Stimulated activated CD4-positive, alpha-beta T cell treated with anti-CD3 and anti-CD28 coated beads, Interleukin-2, amount 100 ng/mL, for 24 hours (primary cell): ENCODE measurements at regions not wholly inside any gene's neighbourhood (a gene's known extent, or its start where the extent isn't known, plus 50 kb on each side); places are given as distances from the start of the nearest gene placed in this dataset.

Source experiments
- DNase-seq, 2 donors: peaks; one replicate each; pipeline ENCODE4 v3.0.0-alpha.2; 2020

DNA sequence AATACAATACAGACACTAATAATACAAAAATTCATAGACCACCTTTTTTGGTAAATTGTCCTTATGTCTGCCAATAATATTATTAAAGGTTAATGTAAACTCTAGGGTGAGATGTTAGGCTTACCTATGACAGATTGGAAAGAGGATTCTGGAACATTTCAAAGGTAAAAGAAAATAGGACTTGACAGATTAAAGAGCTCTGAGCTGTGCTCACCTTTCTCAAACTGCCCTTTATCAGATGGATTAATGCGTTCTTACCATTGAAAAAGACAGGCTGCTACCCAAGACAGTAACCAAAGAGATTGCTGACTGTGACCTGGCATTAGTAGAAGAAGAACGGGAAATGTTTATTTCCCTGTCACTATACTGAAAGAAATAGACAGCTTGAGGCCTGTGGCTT is 156.1 kb upstream of the MRPS30 start:
- DNase-seq, result no peak

DNA sequence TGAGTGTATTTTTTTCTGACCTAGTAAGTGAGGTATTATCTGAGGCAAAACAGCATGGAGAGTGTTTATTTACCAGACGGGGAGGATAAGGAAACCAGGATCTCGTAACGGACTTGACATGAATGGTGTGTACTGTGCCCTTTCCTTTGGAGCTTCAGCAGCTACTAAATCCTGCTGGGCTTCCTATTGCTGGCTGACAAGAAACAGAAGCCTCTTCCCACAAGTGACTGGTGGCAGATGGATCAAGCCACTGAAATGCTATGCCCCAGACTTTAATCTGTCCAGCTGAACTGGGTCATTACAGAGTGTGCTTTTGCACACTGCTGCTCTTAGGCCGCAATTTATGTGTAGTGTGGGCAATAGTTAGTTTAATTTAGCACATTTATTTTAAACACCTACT is 162.7 kb upstream of the MRPS30 start:
- DNase-seq, result no peak

DNA sequence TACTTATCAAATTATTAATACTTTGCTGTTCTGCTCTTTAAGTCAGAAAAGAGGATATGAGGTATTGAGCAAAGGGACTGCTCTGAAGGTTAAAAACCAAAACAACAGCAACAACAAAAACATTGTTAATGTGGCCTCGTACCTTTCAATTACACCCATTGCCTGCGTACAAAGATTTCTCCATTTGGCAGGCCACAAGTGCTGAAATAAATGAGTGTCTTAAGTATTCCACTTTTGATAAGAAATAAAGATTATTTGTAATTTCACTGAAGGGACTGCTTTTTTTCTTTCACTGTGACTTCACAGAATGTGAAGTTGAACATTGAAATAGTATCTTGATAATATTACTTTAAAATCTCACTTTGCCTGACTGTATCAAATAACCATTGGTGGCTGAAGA is 163.2 kb upstream of the MRPS30 start:
- DNase-seq, result no peak

DNA sequence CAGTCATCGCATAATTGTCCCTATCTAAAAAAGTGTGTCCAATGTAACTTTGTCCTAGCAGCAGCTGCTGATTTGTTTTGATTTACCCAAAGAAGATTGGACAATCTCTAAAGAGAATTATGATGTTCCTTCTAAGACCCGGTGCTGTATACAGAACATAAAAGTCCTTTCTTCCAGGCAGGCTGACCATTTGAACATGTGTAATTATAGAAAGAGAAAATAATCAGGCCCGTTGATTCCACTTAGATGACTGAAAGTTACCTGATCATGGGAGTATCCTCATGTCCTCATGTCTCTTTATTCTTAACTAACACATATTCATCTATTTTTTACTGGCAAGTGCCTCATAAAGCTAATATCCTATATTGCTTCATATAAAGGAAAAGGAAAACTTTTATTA is 164.1 kb upstream of the MRPS30 start:
- no peak for DNase-seq

DNA sequence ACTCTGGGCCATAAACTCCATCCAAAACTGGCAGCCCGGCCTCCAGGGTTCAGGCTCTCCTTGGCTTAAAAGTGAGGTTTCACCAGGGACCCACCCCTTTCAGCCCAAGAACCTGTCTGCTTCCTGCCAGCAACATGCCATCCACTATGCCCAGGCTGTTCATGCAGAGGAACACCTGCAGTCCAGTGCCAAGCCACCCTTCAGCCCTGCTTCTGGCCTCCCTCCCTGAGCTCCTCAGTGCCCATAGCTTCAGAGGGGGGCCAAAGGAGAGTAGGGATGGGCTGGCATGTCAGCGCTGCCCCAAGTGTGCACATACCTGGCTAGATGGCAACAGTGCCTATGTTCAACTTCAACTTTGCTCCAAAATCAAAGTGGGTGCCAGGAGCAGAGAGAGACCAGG is 166.9 kb upstream of the MRPS30 start:
- no peak for DNase-seq

DNA sequence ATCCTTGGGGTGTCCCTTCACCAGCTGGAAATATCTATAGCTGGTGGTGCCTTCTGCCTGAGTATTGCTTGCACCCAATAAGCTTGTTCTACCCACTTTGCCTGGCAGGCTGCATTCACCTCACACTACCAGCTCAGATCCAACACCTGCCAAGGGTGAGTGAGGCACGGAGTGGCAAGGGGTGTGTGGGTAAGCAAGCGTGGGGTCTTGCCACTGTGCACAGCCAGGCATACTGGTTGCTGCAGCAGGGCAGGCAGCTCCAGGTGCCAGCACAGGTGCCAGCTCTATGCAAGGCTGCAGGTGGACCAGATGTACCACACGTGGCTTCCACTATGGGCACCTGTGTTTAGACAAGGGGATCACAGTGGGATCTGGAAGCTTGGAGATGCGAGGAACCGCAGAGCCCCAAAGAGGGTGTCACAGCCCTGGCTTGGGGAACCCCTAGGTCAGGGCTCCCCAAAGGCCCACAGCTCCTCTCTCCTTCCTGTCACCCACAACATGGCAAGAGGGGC is 167.7 kb upstream of the MRPS30 start:
- DNase-seq, result no peak

DNA sequence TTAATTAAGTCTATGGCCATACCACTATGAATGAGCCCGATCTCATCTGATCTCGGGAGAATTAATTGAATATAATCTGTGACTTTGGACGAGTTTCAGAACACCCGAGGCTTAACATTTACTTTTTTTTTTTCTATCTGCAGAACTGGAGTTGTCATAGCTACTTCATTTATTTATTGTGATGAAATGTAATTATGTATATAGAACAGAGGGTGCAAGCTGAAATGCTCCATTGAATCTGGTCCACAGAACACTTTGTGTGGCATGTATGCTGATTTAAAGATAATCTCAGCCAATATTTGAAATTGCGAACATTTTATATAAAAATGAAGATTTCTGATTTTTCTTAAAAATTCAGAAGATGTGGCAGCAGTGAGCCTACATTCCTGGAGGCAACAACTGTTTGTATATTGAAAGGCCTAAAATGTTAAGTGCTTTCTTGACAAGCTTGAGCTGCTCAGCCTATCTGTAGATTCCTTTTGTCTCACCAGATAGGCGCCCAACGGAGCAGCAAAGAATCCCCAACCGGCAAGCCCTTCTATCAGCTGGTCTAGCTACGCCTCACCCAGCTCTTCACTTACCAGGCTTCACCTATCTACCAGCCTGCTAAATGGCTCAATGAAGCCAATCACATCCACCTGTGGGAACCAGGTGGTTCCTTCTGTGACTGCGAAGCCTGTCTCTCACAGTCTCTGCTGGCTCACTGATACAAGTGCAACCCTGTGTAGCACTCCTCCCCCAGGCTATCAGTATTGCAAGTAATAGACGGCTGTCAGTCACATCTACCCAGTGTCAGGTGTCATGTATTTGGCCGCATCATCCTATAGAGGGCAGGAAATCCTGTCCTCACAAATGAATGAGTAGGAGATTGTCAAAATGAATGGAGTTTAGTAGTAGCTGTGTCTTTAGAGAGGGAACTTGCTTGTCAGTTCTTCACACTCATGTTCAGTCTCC is 170.6 kb upstream of the MRPS30 start:
- DNase-seq, result no peak

DNA sequence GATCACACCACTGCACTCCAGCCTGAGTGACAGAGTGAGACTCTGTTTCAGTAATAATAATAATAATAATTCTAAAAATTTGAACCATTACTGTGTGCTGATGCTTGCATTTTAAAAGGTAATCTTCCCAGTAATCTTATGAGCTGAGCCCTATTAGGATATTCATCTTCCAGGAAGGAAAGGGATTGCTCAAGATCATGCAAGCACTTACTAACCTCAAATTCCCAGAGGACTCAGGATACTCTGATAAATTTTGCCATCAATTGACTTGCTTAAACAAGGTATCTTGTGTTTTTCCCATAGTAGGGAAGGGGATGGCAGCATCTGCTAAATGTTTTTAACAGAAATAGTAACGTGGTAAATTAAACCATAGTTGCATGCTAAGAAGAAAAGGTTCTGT is 176.4 kb upstream of the MRPS30 start:
- DNase-seq, result no peak

DNA sequence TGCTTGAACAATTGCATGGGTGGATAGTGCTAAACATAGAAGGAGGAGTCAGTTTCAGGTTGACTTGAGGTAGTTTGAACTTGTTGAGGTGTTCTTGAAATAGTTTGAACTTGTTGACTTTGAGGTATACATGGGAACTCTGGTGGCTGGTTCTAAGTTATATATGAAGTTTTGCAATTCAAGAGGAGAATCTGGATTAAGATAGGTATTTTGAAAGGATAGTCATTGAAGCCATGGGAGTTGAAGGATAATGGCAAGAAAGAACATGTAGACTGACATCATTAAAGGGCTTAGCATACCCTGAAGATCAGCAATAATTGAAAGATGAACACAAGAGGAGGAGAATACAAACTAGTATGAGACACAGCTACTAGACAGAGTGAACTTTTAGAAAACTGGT is 181.9 kb upstream of the MRPS30 start:
- DNase-seq, result no peak

DNA sequence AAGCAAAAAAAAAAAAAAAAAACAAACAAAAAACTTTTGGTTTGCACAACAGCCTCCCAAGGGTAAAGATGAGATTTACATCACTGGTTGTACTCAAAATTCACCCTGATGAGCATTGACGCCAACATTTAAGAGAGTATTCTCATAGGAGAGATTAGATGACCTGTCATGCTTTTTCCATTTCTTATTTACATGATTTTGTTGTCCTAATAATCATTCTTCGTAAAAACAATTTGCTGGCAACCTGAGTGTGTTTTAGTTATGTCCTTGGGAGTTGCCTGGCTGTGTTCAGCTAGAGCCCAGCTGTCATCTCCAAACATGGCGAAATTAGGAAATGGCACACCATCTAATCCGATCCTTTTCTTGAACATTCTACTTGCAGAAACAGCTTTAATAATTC is 186.4 kb upstream of the MRPS30 start:
- no peak for DNase-seq

DNA sequence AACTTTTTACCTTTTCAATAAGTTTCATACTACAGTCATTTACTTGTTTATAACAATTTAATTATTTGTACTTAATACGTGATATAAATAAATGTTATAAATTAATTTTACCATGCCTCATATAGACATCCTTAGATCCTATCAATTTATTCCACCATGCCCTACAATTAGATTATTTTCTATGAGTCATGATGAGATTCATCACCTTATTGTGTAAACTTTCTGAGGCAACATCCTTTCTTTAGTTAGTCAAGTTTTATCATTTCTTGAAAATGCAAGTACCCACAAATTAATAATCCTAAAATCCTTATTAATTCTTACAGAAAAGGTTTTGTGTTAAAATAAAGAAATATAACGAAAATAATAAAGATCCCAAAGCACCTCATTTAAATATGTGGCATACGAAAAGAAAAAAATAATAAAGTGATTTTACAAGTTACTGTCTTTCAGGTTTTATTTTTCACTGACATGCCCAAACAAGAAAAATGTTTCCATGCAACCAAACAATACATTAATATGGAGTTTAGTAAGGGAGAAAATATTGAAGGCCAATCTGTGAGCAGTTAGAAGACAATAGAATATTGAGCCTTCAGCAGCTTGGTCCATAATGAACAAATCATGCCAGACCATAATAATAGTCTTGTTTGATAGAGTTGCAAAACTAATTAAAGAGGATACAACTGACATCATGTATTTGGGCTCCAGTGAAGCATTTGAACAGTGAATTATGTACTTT is 188.7 kb upstream of the MRPS30 start:
- DNase-seq, result no peak

DNA sequence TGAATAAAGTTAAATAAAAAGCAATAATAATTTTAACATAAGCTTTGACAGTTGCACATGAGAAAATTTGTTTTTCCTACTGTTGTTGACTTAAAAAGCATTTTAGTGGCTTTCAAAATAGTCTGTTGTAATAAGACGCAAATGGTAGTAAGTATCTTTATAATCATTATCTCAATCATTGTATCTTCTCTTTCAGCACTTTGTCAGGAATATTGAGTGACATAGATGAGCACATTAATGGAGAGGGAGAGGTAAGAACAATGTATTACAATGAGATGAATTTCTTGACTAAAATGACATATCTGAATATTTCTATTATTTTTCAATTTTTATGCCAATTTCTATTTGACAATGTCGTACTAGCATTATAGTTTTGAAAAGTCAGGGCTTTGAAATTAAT is 193.9 kb upstream of the MRPS30 start:
- no peak for DNase-seq

DNA sequence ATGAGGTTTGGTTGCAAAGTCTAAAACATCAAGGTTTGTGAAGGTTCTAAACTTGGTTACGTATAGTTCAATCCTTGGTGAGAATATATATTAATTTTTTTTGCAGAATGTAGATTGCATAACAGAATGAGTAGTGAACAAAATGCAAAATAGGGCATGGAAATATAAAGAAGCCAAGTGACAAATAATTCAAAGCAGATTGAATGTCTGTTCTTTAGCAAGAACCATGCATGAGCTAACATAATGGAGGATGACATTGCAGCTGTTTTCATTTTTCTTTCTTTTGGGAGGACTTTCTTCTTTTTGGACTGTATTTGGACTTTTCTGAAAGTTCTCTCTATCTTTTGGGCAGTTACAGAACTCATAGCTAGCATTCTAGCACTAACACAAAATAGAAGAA is 194.8 kb upstream of the MRPS30 start:
- DNase-seq, result no peak

DNA sequence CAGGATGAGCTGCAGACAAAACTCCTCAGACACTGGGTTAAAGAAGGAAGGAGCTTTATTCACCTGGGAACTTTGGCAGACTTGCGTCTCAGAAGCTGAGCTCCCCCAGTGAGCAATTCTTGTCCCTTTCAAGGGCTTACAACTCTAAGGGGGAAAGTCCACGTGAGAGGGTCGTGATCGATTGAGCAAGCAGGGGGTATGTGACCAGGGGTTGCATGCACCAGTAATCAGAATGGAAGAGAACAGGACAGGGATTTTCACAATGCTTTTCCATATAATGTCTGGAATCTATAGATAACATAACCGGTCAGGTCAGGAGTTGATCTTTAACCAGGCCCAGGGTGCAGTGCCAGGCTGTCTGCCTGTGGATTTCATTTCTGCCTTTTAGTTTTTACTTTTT is 202.8 kb upstream of the MRPS30 start:
- DNase-seq, result no peak

DNA sequence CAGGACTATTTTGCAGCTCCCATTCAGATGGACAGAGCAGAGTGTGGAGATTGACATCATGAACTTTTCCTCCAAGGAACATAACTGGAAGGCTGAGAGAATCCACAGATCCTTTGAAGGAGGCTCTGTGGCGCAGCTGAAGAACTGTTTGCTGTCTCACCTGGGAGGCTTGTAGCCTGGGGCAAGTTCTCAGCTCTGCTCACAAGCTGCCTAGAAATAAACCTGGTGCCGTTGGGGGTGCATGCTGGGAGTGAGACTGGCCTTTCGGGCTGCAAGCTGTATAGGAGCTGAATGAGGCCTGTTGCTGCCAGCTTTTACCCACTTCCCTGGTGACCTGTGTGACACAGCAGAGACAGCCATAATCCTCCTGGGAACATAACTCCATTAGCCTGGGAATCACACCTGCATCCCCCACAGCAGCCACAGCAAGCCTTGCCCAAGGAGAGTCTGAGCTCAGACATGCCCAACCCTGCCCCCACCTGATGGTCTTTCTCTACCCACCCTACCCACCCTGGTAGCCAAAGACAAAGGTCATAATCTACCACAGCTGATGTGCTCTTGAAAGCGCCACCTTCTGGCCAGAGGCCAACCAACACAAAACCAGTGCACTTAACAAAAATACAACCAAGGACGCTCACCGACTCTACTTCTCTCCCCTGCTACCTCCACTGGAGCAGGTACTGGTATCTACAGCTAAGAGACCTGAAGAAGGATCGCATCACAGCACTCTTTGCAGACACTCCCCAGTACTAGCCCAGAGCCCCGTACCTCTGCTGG is 205.1 kb upstream of the MRPS30 start:
- DNase-seq, result no peak

DNA sequence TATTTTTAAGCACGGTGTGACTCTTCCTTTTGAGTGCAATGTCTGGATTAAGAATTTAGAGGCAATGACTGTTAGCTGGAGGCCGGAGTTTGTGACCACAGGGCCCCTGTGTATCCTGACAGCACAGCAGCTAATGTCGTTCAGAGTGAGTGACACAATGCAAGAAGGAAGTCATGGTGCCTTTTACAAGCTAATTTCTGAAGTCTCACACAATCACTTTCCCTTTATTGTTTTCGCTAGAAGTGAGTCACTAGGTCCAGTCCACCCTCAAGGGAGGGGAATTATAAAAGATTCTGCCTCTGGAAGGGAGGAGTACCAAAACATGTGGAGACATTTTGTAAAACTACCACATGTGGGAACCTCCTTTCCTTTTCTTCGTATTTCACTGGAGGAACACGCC is 185.5 kb upstream of the FGF10 start:
- DNase-seq, result no peak

DNA sequence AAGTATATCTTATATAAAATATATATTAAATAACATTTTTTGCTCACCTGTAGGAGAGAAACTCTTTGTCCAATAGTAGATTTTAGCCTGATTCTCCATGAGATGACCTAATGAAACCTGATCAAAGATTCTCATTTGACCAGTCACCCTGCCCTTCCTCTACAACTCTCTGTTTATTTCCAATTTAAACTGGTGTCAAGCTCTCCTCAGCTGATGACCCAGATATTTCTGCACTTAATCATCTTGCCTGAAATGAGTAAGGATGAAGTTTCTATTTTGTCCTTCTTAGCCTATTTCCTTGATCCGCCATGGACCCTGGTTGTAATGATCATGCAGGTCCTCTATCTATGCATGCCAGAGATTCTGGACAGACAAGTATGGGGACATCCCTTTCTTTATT is 179.3 kb upstream of the FGF10 start:
- DNase-seq, result no peak

DNA sequence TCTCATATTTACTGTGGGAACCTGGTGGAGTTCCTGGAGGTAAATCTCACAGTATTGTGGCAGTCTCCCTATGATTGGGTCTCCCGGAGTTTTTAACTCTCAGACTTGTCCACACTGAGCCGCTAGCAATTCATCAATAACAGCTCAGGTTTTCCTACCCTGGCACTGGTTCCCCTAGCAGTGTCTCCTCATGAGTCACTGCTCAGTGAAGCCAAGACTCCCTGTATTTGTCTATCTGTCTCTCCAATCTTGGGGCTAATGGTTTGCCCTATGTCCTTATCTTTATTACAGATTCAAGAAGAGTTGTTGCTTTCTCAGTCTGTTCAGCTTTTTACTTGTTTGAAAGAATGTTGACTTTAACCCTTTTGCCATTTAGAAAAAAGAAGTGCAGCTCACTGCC is 176.7 kb upstream of the FGF10 start:
- no peak for DNase-seq

DNA sequence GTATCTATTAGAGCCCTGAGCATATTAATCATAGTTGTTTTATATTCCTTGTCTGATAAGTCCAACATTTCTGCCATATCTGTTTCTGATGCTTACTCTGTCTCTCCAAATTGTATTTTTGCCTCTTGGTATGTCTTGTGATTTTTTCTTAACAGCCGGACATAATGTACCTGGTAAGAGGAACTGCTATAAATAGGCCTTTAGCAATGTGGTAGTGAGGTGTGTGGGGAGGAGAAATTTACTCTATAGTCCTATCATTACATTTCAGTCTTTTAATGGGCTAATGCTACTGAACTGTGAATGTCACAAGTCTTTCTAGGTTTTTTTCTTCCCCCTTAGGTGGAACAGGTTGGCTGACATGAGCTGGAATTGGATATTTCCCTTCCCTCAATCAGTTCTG is 176.1 kb upstream of the FGF10 start:
- no peak for DNase-seq

DNA sequence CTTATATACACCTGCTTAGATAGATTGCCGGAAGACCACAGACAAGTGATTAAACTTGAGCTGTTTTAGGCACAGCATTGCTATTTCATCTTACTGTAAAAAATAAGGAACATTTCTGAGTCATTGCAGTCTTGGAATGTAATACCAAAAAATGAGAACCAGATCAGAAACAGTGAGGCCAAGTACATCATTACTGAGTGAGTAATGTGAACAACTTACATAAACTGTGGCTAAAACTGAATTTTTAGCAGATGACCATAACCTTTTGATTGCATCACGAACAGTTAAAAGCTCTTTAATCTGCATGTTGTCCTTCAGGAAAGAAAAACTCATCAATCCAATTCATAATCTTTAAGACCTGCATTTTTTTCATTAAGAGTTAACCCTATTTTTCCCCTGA is 157.1 kb upstream of the FGF10 start:
- DNase-seq, result no peak

DNA sequence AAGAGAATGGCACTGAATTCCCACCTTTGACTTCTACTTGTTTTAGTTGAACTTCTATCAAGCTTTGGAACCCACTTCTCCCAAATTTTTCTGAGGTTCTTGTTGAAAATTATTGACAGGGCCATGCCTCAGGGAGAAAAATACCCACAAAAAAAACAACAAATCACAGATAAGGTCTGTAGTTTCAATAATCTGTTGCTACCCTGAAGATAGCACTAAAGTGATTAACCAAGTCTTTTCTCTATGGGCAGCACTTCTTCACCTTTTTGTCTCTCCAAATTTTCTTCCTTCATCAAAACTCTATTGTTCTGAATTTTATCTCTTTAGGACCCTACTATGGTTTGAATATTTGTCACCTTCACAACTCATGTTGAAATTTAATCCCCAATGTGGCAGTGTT is 154.3 kb upstream of the FGF10 start:
- DNase-seq, result no peak

DNA sequence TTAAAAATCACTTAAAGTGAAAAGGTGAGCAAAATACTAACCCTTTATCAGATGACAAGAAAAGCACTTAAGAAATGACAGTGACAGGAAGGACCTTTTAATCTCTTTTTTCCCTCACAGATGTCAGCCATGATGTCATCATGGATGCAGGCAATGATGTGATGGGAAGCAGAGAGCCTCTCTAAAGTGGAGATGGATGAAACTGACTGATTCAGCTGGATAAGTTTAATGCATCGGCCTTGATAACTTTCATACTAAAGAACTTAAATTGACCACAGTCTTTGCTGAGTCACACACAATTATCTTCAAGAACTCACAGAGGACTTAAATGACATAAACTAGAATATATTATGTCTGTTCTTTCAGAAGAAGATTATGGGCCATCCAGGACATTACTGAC is 153.2 kb upstream of the FGF10 start:
- DNase-seq, result no peak

DNA sequence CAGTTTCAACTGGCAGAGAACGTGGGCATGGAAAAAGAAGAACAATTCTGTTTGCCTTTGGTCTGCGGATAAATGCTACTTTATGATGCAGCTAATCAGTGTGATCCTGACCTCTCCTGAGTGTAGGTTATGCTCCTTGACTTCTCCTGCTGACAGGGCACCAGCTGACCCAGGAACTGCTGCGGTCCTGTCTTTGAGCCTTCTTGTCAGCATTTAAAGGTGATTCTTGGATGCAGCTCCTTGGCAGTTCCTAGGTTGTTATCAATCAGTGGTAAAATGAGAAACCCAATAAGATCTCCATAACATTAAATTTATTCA is 150.3 kb upstream of the FGF10 start:
- DNase-seq, result no peak
